22Rv1 (cell line): ENCODE measurements at regions not wholly inside any gene's neighbourhood (a gene's known extent, or its start where the extent isn't known, plus 50 kb on each side); places are given as distances from the start of the nearest gene placed in this dataset.

Source experiments
- H3K27ac ChIP-seq: fragments of 450-650 bp; 2 replicates; pipeline ENCODE4 v1.5.1; 2017
- CTCF ChIP-seq: fragments of 450-650 bp; IDR thresholded peaks from 2 replicates; pipeline ENCODE4 v1.5.1; 2017; ENCODE audit warnings: mild to moderate bottlenecking
- ZFX ChIP-seq: fragments of 450-650 bp; IDR thresholded peaks from 2 replicates; pipeline ENCODE4 v1.6.1; 2017; ENCODE audit warnings: antibody characterized with exemption, borderline replicate concordance

GRCh38 chr13:33637978-33638743, 179.8 kb upstream of the RFC3 start:
- H3K27ac ChIP-seq: no peak overlapping the region
- TF ChIP-seq ZFX: no peak
- TF ChIP-seq CTCF: no peak

- H3K27ac ChIP-seq: no peak overlapping the region
- TF ChIP-seq CTCF: no peak
- TF ChIP-seq ZFX: no peak
Measured at GRCh38 chr13:33639158-33639557, 178.8 kb upstream of the RFC3 start.

GRCh38 chr13:33639626-33640080, 178.3 kb upstream of the RFC3 start:
- H3K27ac ChIP-seq: no peak overlapping the region
- no peak for TF ChIP-seq ZFX
- TF ChIP-seq CTCF: no peak

GRCh38 chr13:33640832-33641231, 177.1 kb upstream of the RFC3 start:
- H3K27ac ChIP-seq: no peak overlapping the region
- no peak for TF ChIP-seq CTCF
- no peak for TF ChIP-seq ZFX

- TF ChIP-seq ZFX (no peak), CTCF (no peak)
- no peak overlapping the region for H3K27ac ChIP-seq
Measured at GRCh38 chr13:33642374-33643065, 175.4 kb upstream of the RFC3 start.

- TF ChIP-seq CTCF: no peak
- TF ChIP-seq ZFX: no peak
- no peak overlapping the region for H3K27ac ChIP-seq
Measured at GRCh38 chr13:33644581-33645543, 173.1 kb upstream of the RFC3 start.
